ENCODE measurements at regions not wholly inside any gene's neighbourhood (a gene's known extent, or its start where the extent isn't known, plus 50 kb on each side); places are given as distances from the start of the nearest gene placed in this dataset.

DNA sequence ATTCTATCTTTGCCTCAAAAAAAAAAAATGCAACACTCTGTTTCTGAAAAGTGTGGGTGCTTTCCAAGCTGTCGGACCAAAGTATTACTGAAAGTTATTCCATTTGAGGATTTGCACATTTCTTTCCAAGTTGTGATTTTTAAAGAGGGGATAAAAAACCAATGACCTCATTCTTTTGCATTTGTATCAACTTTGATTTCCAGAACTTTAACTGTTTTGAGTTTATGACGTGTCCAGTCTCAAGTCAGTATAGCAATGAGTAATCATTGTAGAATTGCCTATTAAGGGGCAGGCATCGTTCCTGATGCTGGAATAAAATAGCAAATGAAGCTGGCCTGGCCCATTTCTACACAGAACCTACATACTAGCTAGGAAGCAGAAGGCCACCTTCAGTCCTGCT is 229.6 kb upstream of the RBFOX1 start:
- Histone ChIP-seq H3K9me3 (no peaks in the 10 kb centered on the region), H3K36me3 (ENCODE audit: low read depth, missing control alignments) (no peaks in the 10 kb centered on the region), H3K27me3 (no peaks in the 10 kb centered on the region), H3K4me1 (no peaks in the 10 kb centered on the region), H3K4me3 (no peak overlapping the region), H3K27ac (no peak overlapping the region)
- DNase-seq = no peak
- TF ChIP-seq, protein P1, sequence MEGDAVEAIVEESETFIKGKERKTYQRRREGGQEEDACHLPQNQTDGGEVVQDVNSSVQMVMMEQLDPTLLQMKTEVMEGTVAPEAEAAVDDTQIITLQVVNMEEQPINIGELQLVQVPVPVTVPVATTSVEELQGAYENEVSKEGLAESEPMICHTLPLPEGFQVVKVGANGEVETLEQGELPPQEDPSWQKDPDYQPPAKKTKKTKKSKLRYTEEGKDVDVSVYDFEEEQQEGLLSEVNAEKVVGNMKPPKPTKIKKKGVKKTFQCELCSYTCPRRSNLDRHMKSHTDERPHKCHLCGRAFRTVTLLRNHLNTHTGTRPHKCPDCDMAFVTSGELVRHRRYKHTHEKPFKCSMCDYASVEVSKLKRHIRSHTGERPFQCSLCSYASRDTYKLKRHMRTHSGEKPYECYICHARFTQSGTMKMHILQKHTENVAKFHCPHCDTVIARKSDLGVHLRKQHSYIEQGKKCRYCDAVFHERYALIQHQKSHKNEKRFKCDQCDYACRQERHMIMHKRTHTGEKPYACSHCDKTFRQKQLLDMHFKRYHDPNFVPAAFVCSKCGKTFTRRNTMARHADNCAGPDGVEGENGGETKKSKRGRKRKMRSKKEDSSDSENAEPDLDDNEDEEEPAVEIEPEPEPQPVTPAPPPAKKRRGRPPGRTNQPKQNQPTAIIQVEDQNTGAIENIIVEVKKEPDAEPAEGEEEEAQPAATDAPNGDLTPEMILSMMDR (IDR thresholded peaks at IDR 0.05) = no peak
- no peak for TF ChIP-seq POLR2A (IDR thresholded peaks at IDR 0.05)
- WGBS, 2 donors = 62 to 67% methylated on average over 3 of the region's 3 CpGs
- intact Hi-C loops (cut with DNase I; ENCODE audit: low total_unique reads) = no loop called here

DNA sequence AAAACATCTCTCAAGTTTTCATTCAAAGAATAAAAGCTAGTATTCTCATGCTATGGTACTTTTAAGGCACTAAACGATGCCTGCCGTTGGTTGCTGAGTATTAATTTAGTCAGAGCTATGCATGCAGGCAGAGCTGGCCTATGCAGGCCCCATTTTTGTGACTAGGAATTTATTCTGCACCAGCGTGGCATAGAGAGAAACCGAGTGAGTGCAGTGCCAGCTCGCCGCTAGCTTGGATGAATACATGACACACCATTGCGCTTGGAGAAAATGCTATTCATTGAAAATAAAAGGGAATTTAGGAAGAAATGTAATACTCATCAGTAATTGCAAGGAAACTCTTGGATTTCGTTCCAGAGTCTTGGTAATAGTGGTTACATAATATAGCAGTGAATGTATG is 231.6 kb upstream of the RBFOX1 start:
- 86% methylated on average over 8 of the region's 8 CpGs for WGBS, 2 donors
- H3K27me3 ChIP-seq = no peaks in the 10 kb centered on the region

DNA sequence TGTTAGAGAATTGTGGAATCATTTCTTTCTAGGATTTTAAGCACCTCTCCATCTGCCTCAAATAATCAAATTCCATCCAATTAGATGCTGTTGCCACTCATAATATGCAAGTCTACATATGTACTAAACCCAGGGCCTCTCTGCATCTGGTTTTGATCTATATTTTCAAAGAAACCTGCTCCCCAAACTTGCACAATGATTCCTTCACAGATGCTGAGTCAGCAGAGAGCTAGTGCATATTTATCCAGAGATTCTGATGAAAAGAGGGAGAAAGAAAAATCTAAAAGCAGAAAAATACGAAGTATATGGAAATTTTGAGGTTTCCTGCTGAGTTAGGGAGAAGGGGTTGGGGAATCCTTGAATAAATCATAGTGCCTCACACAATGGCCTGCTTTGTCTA is 235.1 kb upstream of the RBFOX1 start:
- Histone ChIP-seq H3K36me3 (ENCODE audit: low read depth, missing control alignments) (no peaks in the 10 kb centered on the region), H3K9me3 (no peaks in the 10 kb centered on the region), H3K4me1 (no peaks in the 10 kb centered on the region), H3K4me3 (no peak overlapping the region), H3K27me3 (no peaks in the 10 kb centered on the region), H3K27ac (no peak overlapping the region)
- DNase-seq = no peak
- intact Hi-C loops (cut with DNase I; ENCODE audit: low total_unique reads) = no loop called here
- no peak for TF ChIP-seq POLR2A (IDR thresholded peaks at IDR 0.05)
- TF ChIP-seq, protein P1 (IDR thresholded peaks at IDR 0.05) = no peak
- WGBS, 2 donors = 55 to 57% methylated on average over 1 of the region's 1 CpG

More for the DNA sequence above, 231.6 kb upstream of the RBFOX1 start:
- H3K4me1 ChIP-seq = no peaks in the 10 kb centered on the region
- no peaks in the 10 kb centered on the region for H3K9me3 ChIP-seq
- TF ChIP-seq, protein P1 (IDR thresholded peaks at IDR 0.05) = no peak
- no peak for TF ChIP-seq POLR2A (IDR thresholded peaks at IDR 0.05)
- intact Hi-C loops (cut with DNase I; ENCODE audit: low total_unique reads) = no loop called here
- H3K4me3 ChIP-seq = no peak overlapping the region
- H3K36me3 ChIP-seq (ENCODE audit: low read depth, missing control alignments) = no peaks in the 10 kb centered on the region
- no peak overlapping the region for H3K27ac ChIP-seq
- DNase-seq = no peak

DNA sequence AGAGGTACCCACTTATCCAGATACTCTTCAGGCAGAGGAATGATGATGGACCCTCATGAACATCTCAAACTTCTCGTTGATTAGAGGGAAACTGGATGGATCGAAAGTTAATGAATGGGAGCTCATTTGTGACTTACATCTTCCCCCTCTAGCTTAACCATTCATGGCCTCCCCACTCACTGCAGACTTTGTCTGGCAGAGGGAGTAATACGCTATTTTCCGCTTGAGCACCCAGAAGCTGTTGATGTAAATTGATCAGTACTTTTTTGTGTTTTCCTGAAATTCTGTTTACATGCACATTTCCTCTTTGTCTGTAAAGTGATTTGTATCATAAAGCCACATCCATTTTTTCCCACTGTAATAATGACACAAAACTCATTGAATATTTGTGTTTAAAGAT is 239.1 kb upstream of the RBFOX1 start:
- no peak overlapping the region for H3K27ac ChIP-seq
- H3K9me3 ChIP-seq = no peaks in the 10 kb centered on the region
- no peaks in the 10 kb centered on the region for H3K4me1 ChIP-seq
- no peak overlapping the region for H3K4me3 ChIP-seq
- DNase-seq = no peak
- intact Hi-C loops (cut with DNase I; ENCODE audit: low total_unique reads) = no loop called here
- 88 to 91% methylated on average over 4 of the region's 4 CpGs for WGBS, 2 donors
- TF ChIP-seq, protein P1 (IDR thresholded peaks at IDR 0.05) = no peak
- no peak for TF ChIP-seq POLR2A (IDR thresholded peaks at IDR 0.05)
- H3K36me3 ChIP-seq (ENCODE audit: low read depth, missing control alignments) = no peaks in the 10 kb centered on the region
- no peaks in the 10 kb centered on the region for H3K27me3 ChIP-seq

DNA sequence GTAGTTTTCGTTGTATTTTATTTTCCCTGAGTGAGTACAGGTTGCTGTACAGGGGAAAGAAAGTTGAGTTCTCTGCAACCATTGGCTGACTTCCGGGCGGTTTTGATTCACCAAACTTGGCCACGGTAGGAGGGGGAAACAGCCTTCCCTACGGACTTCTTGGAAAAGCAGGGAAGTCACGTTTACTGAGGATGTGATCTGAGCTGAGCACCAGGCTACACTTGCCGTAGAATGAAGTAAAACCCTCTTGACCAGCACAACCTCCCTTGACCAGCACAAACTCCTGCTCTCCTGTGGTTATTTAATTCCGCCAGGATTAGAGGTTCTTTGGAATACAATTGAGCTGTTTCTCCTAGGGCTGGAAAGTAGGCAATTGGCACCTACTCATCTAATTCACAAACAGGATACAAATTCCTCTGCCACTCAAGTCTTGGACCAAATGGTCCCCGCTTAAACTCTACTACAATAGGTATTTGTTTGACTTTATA is 242.0 kb upstream of the RBFOX1 start:
- 44 to 52% methylated on average over 9 of the region's 9 CpGs for WGBS, 2 donors

More for the DNA sequence above, 242.0 kb upstream of the RBFOX1 start:
- TF ChIP-seq, protein P1 (IDR thresholded peaks at IDR 0.05) = no peak
- TF ChIP-seq POLR2A (IDR thresholded peaks at IDR 0.05) = no peak
- DNase-seq = no peak
- H3K4me3 ChIP-seq = no peak overlapping the region
- no peak overlapping the region for H3K27ac ChIP-seq
- intact Hi-C loops (cut with DNase I; ENCODE audit: low total_unique reads) = no loop called here
- no peaks in the 10 kb centered on the region for H3K27me3 ChIP-seq
- no peaks in the 10 kb centered on the region for H3K9me3 ChIP-seq
- peaks cover 3% of the 10 kb centered on the region for H3K4me1 ChIP-seq
- H3K36me3 ChIP-seq (ENCODE audit: low read depth, missing control alignments) = no peaks in the 10 kb centered on the region
